HG03060 (cell line): ENCODE measurements at regions not wholly inside any gene's neighbourhood (a gene's known extent, or its start where the extent isn't known, plus 50 kb on each side); places are given as distances from the start of the nearest gene placed in this dataset.
"Not testable (repeated sequence)": the region's sequence is repeated elsewhere in the genome, so short reads cannot be mapped to it uniquely, and the experiment has no call there.

Source experiments
- ATAC-seq: cut with Tn5 transposase; IDR thresholded peaks from one replicate; pipeline ENCODE4 v1.9.1; 2021; ENCODE audit warnings: low read depth, moderate number of reproducible peaks; ENCODE audit not compliant: unreplicated experiment

DNA sequence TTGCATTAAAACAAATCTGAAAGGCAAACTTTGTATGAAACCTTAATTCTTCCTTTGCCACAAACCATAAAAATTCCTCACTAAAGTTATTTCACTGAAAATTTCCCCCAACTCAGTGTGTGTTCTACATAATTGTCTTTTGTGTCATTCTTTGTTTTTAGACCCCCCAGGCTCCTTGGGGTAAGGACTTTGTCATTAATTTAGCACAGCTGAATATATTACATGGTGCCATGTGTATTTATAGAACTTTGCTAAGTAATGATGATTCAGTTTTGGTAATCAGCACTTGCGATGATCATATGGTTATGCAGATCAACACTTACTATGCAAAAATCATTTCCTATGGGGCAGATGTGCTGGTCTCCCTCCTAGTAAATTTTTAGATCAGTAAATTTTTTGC is 712.1 kb upstream of the MEF2C start:
- no peak for ATAC-seq

DNA sequence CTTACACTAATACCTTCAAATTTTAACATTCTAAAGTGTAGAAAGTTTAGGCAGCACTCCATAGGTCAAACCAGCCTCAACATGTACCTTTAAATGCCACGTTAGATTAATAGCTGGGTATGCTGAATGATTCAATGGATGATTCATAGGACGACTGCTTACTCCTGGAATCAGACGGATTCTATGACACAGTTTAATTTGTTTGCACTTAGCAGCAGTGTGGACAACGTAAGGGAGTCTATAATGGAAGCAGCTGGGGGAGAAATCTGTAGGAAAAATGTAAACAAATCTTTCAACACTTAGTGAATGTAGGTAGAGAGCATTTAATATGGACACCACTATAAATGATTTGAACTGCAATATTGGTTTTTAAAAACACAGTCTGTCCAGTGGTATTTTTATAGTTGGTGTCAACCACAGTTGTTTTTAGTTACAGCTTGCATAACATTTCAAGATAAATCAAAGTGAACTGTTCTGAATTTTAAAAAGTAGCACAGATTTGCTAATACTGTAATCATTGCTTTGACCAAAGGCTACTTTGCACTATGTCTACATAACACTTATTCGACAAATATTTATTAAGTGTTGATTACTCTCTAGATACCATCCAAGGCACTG is 701.5 kb upstream of the MEF2C start:
- ATAC-seq, result no peak

DNA sequence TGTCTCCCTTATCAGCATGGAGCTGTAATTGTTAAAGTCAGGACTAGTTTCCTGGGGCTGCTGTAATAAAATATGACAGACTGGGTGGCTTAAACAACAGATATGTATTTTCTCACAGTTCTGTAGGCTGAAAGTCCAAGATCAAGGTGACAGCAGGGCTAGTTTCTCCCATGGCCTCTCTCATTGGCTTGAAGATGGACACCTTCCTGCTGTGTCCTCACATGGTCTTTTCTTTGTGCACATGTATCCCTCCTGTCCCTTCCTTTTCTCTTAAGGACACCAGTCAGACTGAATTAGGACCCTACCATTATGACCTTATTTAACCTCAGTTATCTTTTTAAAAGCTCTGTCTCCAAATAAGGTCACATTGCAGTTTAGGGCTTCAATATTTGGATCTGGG is 700.5 kb upstream of the MEF2C start:
- no peak for ATAC-seq

- no peak for ATAC-seq
Measured at GRCh38 chr5:89582768-89583339, 699.9 kb upstream of the MEF2C start.

- no peak for ATAC-seq
Measured at GRCh38 chr5:89580976-89581375, 698.0 kb upstream of the MEF2C start.

- no peak for ATAC-seq
Measured at GRCh38 chr5:89575319-89575718, 692.3 kb upstream of the MEF2C start.

DNA sequence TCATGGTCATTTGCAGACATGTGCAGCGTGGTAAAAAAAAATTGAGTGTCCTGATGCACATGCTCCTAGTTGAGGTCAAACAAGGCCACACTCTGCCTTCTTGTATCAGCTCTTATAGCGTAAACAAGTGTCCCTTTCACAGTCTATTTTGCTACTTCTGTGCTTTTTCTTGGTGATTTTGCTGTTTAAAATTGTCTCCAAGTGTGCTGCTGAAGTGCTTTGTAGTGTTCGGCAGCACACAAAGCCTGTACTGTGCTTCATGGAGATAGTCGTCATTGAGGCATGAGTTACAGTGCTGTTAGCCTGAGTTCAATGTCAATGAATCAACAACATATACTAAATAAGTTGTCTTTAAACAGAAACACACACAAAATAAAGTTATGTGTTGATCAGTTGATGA is 690.4 kb upstream of the MEF2C start:
- no peak for ATAC-seq

GRCh38 chr5:89572696-89573095 is 689.7 kb upstream of the MEF2C start:
- no peak for ATAC-seq

DNA sequence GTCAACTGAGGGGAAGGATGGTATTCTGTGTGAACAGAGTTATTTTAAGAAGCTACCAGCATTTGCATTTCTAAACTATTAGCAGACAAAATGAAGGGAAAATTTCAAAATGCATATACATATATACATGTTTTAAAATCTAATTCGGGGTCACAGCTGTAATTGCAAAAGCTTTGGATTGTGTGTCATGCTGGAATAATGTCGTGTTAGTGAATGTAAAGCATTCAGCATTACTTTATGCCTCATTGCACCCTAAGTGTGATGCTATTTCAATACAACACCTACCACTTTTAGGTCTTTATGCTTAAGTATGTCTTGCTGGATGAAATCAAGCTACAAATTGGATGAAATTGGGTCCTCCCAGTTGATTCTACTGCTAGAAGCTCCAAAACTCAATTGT is 687.6 kb upstream of the MEF2C start:
- no peak for ATAC-seq

DNA sequence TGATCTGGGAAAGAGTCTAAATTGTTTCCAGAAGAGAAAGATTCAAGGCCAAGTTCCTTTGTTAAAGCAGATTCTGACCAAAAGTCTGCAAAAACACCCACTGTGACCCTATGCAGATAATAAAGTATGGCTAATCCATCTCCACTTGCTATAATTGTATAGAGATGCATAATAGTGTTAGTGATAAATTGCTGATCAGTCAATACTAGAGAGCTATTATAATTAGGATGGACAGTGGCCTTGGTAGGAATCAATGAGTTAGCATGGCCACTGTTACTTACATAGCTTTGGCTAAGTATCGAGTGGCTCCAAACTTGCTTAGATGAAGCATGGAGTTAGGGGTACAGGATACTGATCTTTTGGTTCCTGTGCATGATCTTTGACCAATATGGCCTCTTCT is 683.4 kb upstream of the MEF2C start:
- no peak for ATAC-seq

- ATAC-seq, result no peak
Measured at GRCh38 chr5:89560696-89561095, 677.7 kb upstream of the MEF2C start.

DNA sequence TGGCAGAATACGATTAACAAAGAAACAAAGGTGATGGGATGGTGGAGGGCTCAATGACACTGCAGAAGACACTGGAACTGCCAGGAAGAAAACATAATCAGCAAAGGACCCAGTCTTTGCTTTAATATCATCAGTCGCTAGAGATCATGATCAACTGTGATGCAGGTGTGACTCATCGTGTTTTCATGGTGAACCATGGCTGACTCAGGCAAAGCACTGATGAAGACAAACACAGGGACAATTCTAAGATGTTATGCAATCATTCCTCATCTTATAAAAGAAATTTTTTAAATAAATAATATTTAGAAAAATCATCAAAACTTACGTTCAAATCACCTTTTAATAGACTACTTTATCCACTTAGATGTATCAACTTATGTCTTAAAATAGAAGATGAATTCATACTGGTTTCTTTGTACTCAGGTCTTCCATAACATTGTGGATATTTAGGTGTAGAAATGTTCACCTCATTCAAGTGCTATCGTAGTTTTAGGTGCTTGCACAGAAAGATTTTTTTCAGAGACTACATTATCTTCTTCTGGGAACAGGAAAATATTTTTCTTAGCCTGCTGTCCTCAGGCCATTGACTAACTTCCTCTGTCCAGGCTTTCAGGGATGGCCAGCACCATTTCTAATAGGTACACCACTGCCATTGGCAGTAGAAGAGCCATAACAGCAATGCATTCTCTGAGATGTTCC is 673.4 kb upstream of the MEF2C start:
- ATAC-seq, result no peak

DNA sequence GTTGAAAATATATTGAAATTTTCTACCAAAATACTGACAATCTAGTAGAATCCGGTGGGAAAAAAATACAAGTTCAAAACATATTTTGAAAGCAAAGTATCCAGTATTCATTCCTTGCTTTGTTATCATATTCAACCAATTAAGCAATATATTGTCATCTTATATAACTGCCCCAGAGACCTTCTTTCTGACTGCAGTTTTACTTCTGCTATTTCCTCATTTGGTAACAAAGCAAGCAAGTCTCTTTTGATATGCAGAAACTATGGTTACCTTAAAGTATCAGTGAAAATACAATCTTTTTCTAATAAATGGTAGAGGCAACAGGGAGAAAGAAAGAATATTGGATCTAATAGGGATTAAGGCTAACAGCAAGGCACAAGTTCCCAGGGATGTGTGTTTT is 663.7 kb upstream of the MEF2C start:
- ATAC-seq, result no peak

- ATAC-seq, result no peak
Measured at GRCh38 chr5:89545626-89546025, 662.6 kb upstream of the MEF2C start.

DNA sequence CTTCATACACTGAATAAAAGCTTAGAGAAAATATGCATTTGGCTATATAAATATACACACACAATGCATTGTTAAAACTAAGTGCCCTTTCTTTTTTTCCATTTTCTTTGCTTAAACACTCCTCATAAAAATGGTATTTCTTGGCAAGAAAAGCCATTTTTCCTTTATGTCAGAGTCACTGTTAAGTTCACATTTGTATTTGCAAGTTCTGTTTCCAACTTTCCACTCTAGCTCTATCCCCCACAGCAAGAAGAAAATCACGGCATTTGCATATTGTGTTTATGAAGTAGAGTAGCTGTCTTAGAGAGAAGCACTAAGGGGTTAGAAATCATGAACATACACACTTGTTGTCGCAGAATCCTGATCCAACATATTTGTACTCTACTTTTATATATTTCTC is 662.1 kb upstream of the MEF2C start:
- no peak for ATAC-seq

- no peak for ATAC-seq
Measured at GRCh38 chr5:89542736-89543135, 659.8 kb upstream of the MEF2C start.

DNA sequence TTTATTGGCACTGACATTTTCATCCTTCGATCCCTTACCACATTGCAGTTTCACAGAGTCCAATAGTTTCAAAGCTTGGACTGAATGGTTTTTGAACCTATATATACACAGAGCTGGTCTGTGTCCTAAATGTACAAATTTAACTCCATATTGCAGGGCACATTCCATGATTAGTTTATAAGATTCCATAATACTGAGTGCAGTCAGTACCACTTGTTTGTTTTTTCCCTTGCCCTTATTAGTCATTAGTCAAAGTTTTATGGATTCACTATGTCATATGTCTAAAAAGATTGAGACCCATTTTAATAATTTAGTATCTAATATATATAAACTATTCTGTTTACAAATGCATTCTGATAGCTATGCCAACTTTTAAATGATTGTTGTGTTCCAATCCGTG is 654.8 kb upstream of the MEF2C start:
- ATAC-seq, result no peak

GRCh38 chr5:89536020-89536419 is 653.0 kb upstream of the MEF2C start:
- no peak for ATAC-seq

GRCh38 chr5:89535411-89535810 is 652.4 kb upstream of the MEF2C start:
- ATAC-seq, result no peak

- ATAC-seq, result no peak
Measured at GRCh38 chr5:89534331-89534730, 651.3 kb upstream of the MEF2C start.

GRCh38 chr5:89524785-89525184 is 641.8 kb upstream of the MEF2C start:
- no peak for ATAC-seq

DNA sequence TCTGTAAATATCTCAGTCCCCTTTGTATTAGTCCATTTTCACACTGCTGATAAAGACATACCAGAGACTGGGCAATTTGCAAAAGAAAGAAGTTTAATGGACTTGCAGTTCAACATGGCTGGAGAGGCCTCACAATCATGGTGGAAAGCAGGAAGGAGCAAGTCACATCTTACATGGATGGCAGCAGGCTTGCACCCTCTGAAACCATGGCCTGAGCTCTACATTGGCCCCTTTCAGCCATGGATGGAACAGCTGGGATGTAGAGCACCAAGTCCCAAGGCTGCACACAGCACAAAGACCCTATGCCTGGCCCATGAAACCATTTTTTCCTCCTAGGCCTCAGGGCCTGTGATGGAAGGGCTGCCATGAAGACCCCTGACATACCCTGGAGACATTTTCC is 640.9 kb upstream of the MEF2C start:
- not testable (repeated sequence) for ATAC-seq
